Neural cell (in vitro differentiated cells): ENCODE measurements at regions not wholly inside any gene's neighbourhood (a gene's known extent, or its start where the extent isn't known, plus 50 kb on each side); places are given as distances from the start of the nearest gene placed in this dataset.

Experiments used
- H2AFZ ChIP-seq: fragments of 200-600, 300-800 bp; sonication (generic), shearing (Covaris generic); 2 replicates; pipeline ENCODE4 v1.6.0; 2014; ENCODE audit warnings: low read depth, mild to moderate bottlenecking, antibody characterized with exemption, low read length, moderate library complexity
- H3F3A ChIP-seq: fragments of 200-600 bp; shearing (Covaris generic); 2 replicates; pipeline ENCODE4 v1.6.1; 2016; ENCODE audit warnings: mild to moderate bottlenecking, moderate library complexity, mixed read lengths, antibody characterized with exemption, low read length; ENCODE audit not compliant: insufficient read depth, poor library complexity, severe bottlenecking
- H3K27ac ChIP-seq: fragments of 200-600, 300-800 bp; sonication (generic), shearing (Covaris generic); 2 replicates; pipeline ENCODE4 v1.5.1; 2014; ENCODE audit warnings: mild to moderate bottlenecking, low read length, moderate library complexity
- H3K27me3 ChIP-seq: fragments of 300-800, 200-600 bp; sonication (generic), shearing (Covaris generic); 2 replicates; pipeline ENCODE4 v1.6.0; 2014; ENCODE audit warnings: mild to moderate bottlenecking, low read depth, low read length, moderate library complexity; ENCODE audit not compliant: insufficient read depth
- H3K36me3 ChIP-seq: fragments of 300-800, 200-600 bp; sonication (generic), shearing (Covaris generic); 2 replicates; pipeline ENCODE4 v1.5.1; 2014; ENCODE audit warnings: mild to moderate bottlenecking, antibody characterized with exemption, low read length, moderate library complexity; ENCODE audit not compliant: insufficient read depth
- H3K4me2 ChIP-seq: fragments of 300-800, 200-600 bp; sonication (generic), shearing (Covaris generic); 2 replicates; pipeline ENCODE4 v1.6.0; 2014; ENCODE audit warnings: mild to moderate bottlenecking, low read length
- H3K4me3 ChIP-seq: fragments of 300-800, 200-600 bp; sonication (generic), shearing (Covaris generic); 2 replicates; pipeline ENCODE4 v1.5.1; 2014; ENCODE audit warnings: mild to moderate bottlenecking, low read length, moderate library complexity
- H3K79me2 ChIP-seq: fragments of 200-600 bp; shearing (Covaris generic); replicated peaks from 2 replicates; pipeline ENCODE4 v1.6.0; 2014; ENCODE audit warnings: mild to moderate bottlenecking, low read length, moderate library complexity; ENCODE audit not compliant: insufficient read depth
- H3K9ac ChIP-seq: fragments of 300-800, 200-600 bp; sonication (generic), shearing (Covaris generic); 2 replicates; pipeline ENCODE4 v1.6.1; 2016; ENCODE audit warnings: mild to moderate bottlenecking, low read length, mixed read lengths
- H3K9me2 ChIP-seq: fragments of 200-600 bp; shearing (Covaris generic); 2 replicates; pipeline ENCODE4 v1.6.1; 2016; ENCODE audit warnings: mild to moderate bottlenecking, low read length, mixed read lengths; ENCODE audit not compliant: insufficient read depth
- H3K9me3 ChIP-seq: fragments of 200-600, 300-800 bp; sonication (generic), shearing (Covaris generic); 2 replicates; pipeline ENCODE4 v1.6.1; 2016; ENCODE audit warnings: mild to moderate bottlenecking, mixed run types, low read length, moderate library complexity, mixed read lengths
- H4K20me1 ChIP-seq: fragments of 200-600 bp; shearing (Covaris generic); 2 replicates; pipeline ENCODE4 v1.6.1; 2016; ENCODE audit warnings: mild to moderate bottlenecking, mixed run types; ENCODE audit not compliant: insufficient read depth
- CTCF ChIP-seq: fragments of 450-650 bp; IDR thresholded peaks from 2 replicates; pipeline ENCODE4 v1.5.1; 2014; ENCODE audit warnings: antibody characterized with exemption, mild to moderate bottlenecking, moderate library complexity; ENCODE audit not compliant: poor library complexity, severe bottlenecking
- EP300 ChIP-seq: fragments of 450-650 bp; conservative IDR thresholded peaks from 2 replicates; pipeline ENCODE4 v1.6.1; 2014; ENCODE audit warnings: antibody characterized with exemption, mild to moderate bottlenecking, moderate library complexity; ENCODE audit not compliant: poor library complexity, severe bottlenecking
- EZH2 ChIP-seq: fragments of 200-600, 300-800 bp; shearing (Covaris generic), sonication (generic); IDR thresholded peaks from 2 replicates; pipeline ENCODE4 v1.6.1; 2014; ENCODE audit warnings: antibody characterized with exemption, low read length, borderline replicate concordance, mild to moderate bottlenecking; ENCODE audit not compliant: insufficient read depth, poor library complexity, severe bottlenecking
- MXI1 ChIP-seq: fragments of 450-650 bp; conservative IDR thresholded peaks from 2 replicates; pipeline ENCODE4 v1.6.1; 2014; ENCODE audit warnings: antibody characterized with exemption, mild to moderate bottlenecking; ENCODE audit not compliant: poor library complexity, severe bottlenecking
- POLR2AphosphoS5 ChIP-seq: IDR thresholded peaks from 2 replicates; pipeline ENCODE4 v1.6.1; 2012
- RAD21 ChIP-seq: fragments of 450-650 bp; conservative IDR thresholded peaks from 2 replicates; pipeline ENCODE4 v1.6.1; 2014; ENCODE audit warnings: antibody characterized with exemption, mild to moderate bottlenecking, moderate library complexity
- REST ChIP-seq: IDR thresholded peaks from 2 replicates; pipeline ENCODE4 v1.6.1; 2012; ENCODE audit warnings: borderline replicate concordance
- SMC3 ChIP-seq: fragments of 450-650 bp; conservative IDR thresholded peaks from 2 replicates; pipeline ENCODE4 v1.6.1; 2014; ENCODE audit warnings: antibody characterized with exemption, mild to moderate bottlenecking, moderate library complexity; ENCODE audit not compliant: poor library complexity
- TAF1 ChIP-seq: IDR thresholded peaks from 2 replicates; pipeline ENCODE4 v1.6.1; 2012; ENCODE audit warnings: low read depth

- Histone ChIP-seq H3F3A (no peaks in the 10 kb centered on the region), H3K9me3 (no peaks in the 10 kb centered on the region), H3K4me2 (no peak overlapping the region), H3K79me2 (no peaks in the 10 kb centered on the region), H3K27ac (no peak overlapping the region), H3K9ac (no peak overlapping the region), H3K9me2 (no peaks in the 10 kb centered on the region), H3K27me3 (no peaks in the 10 kb centered on the region), H4K20me1 (no peaks in the 10 kb centered on the region), H3K36me3 (no peaks in the 10 kb centered on the region), H3K4me3 (no peak overlapping the region), H2AFZ (no peak overlapping the region)
- TF ChIP-seq TAF1, result no peak
- TF ChIP-seq CTCF, result no peak
- TF ChIP-seq MXI1, result no peak
- no peak for TF ChIP-seq RAD21
- no peak for TF ChIP-seq SMC3
- no peak for TF ChIP-seq REST
- TF ChIP-seq EZH2, result no peak
Measured at GRCh38 chr4:44086753-44087152, 361.9 kb downstream of the KCTD8 start.

GRCh38 chr4:44093390-44093789, 355.2 kb downstream of the KCTD8 start:
- H2AFZ ChIP-seq, result no peak overlapping the region
- no peaks in the 10 kb centered on the region for H3K9me2 ChIP-seq
- H3K9ac ChIP-seq, result no peak overlapping the region
- no peaks in the 10 kb centered on the region for H3K36me3 ChIP-seq
- H3F3A ChIP-seq, result no peaks in the 10 kb centered on the region
- no peaks in the 10 kb centered on the region for H4K20me1 ChIP-seq
- H3K4me3 ChIP-seq, result no peak overlapping the region
- no peak overlapping the region for H3K27ac ChIP-seq
- TF ChIP-seq RAD21 (no peak), REST (no peak), TAF1 (no peak), SMC3 (no peak), EZH2 (no peak), CTCF (no peak), POLR2AphosphoS5 (no peak), EP300 (no peak), MXI1 (no peak)
- no peaks in the 10 kb centered on the region for H3K27me3 ChIP-seq
- no peaks in the 10 kb centered on the region for H3K79me2 ChIP-seq
- H3K9me3 ChIP-seq, result no peaks in the 10 kb centered on the region
- H3K4me2 ChIP-seq, result no peak overlapping the region
